NCI-H1417 (cell line): ENCODE measurements at regions not wholly inside any gene's neighbourhood (a gene's known extent, or its start where the extent isn't known, plus 50 kb on each side); places are given as distances from the start of the nearest gene placed in this dataset.
A peak's percentile ranks its signal among the peaks of the same experiment; 100 is the strongest.
"Not testable (repeated sequence)": the region's sequence is repeated elsewhere in the genome, so short reads cannot be mapped to it uniquely, and the experiment has no call there.

Source experiments
- DNase-seq, 3 experiments: peaks; one replicate each; lab custom pipeline; 2025; lab: John Stamatoyannopoulos, UW

DNA sequence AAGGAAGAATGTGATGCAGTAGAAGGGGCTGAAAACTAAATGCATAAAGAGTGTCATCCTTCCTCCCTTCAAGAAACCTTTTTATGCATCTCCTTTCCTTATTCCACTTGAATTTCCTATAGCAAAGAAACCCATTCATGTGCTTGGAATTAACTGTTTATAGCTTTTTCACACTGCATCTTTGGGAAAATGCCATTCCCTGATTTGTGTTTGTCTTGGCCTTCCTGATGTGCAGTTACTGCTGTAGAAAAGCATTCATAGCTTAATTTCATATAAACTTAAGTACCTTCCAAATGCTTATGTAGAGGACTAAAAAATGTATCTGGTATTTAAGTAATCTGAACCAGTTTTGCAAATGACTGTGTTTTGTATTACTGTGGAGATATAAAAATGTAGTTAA lies 61.8 kb downstream of the SDR9C7 start:
- no peak for DNase-seq

DNA sequence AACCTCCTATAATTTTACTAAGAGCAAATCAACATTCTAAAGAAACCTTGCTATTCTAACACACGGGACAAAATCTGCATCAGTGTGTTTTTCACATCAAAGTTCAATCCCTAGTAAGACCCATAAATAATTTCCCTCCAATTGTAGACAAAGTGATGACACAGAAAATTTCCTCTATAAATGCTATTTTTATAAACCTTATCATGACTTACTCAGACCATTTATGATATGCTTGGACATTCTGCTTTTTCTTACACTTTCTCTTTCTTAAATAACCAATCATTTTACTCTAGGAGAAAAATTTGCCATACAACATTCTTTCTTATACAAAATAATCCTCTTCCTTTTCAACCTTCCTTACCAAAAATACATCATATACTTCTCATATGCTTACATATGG lies 67.0 kb downstream of the SDR9C7 start:
- DNase-seq = no peak

DNA sequence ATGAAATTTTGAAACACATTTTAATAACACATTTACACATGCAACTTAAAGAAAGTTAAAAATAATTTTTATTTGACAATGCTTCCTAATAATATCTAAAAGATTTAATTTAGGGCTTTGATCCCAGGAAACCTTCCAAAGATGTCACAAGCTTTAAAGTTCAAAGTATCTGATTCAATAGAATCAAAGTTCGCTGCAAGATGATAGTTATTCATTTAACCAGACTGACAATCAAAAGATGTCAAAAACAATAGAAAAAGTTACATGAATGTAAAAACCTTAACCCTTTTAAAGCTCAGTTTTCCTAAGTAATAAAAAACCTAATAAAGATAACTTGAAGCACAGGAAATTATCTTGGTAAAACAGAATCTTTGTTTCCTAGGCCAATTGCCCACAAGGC lies 67.7 kb downstream of the SDR9C7 start:
- no peak for DNase-seq

DNA sequence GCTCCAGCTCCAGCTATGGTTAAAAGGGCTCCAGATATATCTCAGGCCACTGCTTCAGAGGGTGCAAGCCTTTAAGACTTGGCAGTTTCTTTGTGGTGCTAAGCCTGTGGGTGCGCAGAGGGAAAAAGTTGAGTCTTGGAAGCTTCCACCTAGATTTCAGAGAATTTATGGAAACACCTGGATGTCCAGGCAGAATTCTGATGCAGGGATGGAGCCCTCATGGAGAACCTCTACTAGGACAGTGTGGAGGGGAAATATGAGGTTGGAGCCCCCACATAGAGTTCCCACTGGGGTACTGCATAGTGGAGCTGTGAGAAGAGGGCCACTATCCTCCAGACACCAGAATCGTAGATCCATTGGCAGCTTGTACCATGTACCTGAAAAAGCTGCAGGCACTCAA lies 69.9 kb downstream of the SDR9C7 start:
- DNase-seq = no peak

DNA sequence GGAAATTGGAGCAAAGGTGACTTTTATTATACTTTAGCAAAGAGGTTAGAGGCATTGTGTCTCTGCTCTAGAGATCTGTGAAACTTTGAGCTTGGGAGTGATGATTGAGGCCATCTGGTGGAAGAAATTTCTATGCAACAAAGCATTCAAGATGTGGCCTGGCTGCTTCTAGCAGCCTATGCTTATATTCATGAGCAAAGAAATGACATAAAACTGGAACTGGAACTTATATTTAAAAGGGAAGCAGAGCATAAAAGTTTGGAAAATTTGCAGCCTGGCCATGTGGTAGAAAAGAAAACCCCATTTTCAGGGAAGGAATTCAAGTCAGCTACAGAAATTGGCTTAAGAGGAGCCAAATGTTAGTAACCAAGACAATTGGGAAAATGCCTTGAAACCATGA lies 70.4 kb downstream of the SDR9C7 start:
- DNase-seq = no peak

DNA sequence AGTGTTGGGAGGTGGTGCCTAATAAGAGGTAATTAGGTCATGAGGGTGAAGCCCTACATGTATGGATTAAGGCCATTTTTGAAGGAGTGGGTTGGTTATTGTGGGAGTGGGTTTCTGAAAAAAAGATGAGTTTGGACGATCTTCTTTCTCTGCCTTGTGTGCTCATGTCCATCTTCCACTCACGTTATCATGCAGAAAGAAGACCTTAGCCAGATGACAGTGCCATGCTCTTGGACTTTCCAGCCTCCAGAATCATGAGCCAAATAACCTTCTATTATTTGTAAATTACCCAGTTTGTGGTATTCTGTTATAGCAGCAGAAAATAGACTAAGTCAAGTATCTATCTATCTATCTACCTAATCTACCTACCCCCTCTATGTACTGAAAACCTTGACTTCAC lies 71.9 kb downstream of the SDR9C7 start:
- no peak for DNase-seq

DNA sequence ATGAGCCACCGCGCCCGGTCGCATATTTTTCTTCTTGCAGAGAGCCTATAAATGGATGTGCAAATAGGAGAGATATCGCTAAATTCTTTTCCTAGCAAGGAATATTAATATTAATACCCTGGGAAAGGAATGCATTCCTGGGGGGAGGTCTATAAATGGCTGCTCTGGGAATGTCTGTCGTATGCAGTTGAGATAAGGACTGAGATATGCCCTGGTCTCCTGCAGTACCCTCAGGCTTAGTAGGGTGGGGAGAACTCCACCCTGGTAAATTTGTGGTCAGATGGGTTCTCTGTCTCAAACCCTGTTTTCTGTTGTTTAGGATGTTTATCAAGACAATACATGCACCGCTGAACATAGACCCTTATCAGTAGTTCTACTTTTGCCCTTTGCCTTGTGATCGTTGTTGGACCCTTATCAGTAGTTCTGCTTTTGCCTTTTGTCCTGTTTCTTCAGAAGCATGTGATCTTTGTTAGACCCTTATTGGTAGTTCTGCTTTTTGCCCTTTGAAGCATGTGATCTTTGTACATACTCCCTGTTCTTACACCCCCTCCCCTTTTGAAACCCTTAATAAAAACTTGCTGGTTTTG lies 80.7 kb downstream of the SDR9C7 start:
- not testable (repeated sequence) for DNase-seq

DNA sequence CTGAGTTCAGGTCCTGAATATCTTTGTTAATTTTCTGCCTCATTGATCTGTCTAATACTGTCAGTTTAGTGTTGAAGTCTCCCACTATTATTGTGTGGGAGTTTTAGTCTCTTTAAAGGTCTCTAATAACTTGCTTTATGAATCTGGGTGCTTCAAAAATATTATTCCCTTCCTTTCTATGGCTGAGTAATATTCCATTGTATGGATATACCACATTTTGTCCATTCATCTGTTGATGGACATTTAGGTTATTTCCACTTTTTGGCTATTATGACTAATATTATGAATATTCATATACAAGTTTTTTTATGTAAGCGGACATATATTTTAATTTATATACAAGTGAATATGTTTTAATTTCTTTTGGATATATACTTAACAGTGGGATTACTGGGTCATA lies 82.7 kb downstream of the SDR9C7 start:
- no peak for DNase-seq

DNA sequence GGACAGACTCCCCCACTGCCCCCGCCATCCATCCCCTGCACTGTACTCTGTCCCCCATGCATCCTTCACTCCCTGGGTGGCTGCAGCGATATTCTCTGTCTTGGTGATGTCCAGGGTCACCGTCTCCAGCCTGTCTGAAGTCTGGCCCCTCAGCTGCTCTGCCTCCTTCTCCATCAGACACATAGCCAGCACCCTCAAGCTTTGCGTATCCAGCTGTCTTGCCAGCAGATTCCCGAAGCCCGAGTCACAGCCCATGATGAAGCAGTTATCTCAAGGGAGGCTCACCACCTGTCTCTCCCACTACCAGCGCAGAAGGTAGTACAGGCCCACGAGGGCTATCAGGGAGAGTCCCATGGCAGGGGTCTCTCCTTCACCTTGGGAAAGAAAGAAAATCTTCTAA lies 77.8 kb downstream of the HSD17B6 start:
- no peak for DNase-seq

DNA sequence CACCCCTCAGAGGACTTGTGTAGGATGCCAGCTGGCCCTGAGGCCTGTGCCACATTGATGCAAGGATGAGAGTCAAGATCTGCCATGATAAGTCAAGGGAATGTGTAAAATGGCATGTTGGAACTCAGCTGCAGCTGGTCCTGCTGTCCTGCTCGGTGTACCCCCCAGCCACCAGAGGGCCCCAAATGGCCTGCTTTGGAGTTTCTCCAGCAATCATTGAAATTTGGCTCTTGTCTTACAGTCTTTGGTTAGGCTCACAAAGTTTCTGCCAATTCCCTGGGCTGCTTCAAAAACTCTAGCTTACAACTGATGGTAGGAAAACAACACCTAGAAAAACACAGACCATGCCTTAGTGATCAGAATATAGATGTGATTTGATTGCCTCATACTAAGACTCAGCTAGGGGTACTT lies 76.8 kb downstream of the HSD17B6 start:
- peak in 1 of 3 experiments; percentile 49 for DNase-seq

DNA sequence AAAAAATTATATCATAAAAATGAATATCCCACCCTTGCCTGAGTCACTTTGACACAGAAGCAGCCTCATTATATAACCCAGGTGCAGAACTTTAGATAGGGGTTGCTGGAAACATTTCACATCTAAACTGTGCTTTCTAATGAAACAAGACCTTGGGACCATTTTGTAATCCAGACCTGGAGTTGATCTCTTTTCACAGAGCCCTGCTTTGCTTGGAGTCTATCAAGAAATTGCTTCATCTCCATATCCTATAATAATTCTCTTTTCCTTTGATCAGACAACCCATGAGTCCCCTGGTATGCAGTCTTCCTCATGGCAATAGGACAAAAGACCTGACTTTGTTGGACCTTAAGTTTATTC lies 76.3 kb downstream of the HSD17B6 start:
- DNase-seq = no peak

DNA sequence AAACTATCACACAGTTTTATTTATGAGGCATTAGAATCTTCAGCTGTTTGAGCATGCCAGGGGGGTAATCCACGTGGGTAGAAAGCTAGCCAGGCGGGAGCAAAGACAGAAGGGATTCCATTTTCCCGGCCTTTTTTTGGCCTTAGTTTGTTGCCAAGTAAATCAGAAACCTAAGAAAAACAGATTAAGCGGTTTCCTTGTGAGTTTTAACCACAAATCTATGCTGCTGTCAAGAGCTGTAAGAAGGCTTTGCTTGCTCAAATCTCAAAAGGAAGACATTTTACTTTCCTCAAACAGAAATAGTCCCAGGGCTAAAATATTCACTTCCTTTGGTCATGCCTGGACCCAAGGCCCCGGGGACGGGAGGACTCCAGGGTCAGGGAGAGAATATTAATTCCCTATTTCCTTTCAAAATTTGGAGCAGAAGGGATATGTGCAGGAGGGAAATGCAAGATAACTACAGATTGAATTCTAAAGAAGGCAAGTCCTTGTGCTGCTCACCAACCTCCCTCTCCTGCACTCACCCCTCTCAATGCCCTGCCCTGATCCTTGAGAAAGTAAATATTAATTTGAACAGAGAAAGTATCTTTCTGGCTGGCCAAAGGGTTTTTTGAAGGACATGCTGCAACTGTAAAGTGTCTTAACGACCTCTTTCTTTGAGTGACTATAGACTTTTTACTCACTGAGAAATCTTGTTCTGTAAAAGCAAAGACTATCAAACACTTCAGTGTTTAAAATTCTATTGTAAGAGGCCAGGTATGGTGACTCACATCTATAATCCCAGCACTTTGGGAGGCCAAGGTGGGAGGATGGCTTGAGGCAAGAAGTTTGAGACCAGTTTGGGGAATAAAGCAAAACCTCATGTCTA lies 75.7 kb downstream of the HSD17B6 start:
- DNase-seq = no peak
